ENCODE measurements at regions not wholly inside any gene's neighbourhood (a gene's known extent, or its start where the extent isn't known, plus 50 kb on each side); places are given as distances from the start of the nearest gene placed in this dataset.

DNA sequence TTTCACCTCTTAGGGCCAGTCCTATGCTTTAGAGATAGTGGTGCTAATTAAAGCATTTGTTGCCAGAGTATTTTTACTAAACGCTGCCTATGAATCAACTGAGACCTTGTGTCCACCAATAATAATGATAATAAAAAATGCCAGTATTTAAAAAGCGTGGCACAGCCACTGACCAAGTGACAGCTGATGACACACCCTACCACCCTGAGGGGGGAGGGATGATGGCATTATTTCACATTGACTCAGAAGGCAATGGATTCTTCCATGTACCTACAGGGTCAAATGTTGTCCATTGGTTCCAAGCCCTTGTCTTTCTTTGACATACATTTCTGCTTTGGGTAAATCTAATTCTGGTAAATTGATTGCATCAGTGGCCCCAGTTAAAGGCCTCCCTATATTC is 384.4 kb downstream of the DLEU7 start:
- peak overlapping the region; percentile 54 for H3K27ac Mint-ChIP-seq (ENCODE audit: low read depth, unreplicated experiment)
- H3K27me3 Mint-ChIP-seq (ENCODE audit: insufficient read depth, unreplicated experiment) = no peaks in the 10 kb centered on the region
- DNase-seq (ENCODE audit: unreplicated experiment) = no peak
- POLR2A ChIA-PET = no interaction called here
- no peaks in the 10 kb centered on the region for H3K9me3 Mint-ChIP-seq (ENCODE audit: unreplicated experiment)
- intact Hi-C loops (cut with micrococcal nuclease) = no loop called here
- TF ChIP-seq, protein P1, sequence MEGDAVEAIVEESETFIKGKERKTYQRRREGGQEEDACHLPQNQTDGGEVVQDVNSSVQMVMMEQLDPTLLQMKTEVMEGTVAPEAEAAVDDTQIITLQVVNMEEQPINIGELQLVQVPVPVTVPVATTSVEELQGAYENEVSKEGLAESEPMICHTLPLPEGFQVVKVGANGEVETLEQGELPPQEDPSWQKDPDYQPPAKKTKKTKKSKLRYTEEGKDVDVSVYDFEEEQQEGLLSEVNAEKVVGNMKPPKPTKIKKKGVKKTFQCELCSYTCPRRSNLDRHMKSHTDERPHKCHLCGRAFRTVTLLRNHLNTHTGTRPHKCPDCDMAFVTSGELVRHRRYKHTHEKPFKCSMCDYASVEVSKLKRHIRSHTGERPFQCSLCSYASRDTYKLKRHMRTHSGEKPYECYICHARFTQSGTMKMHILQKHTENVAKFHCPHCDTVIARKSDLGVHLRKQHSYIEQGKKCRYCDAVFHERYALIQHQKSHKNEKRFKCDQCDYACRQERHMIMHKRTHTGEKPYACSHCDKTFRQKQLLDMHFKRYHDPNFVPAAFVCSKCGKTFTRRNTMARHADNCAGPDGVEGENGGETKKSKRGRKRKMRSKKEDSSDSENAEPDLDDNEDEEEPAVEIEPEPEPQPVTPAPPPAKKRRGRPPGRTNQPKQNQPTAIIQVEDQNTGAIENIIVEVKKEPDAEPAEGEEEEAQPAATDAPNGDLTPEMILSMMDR (IDR thresholded peaks at IDR 0.05; ENCODE audit: unreplicated experiment) = no peak
- H3K4me3 Mint-ChIP-seq (ENCODE audit: unreplicated experiment) = no peak overlapping the region
- no peaks in the 10 kb centered on the region for H3K36me3 Mint-ChIP-seq (ENCODE audit: insufficient read depth, unreplicated experiment)
- no TSS peak for BruUV-seq (replicated peaks)
- CTCF ChIA-PET = no interaction called here
- H3K4me1 Mint-ChIP-seq (ENCODE audit: insufficient read depth, unreplicated experiment) = peaks cover 3% of the 10 kb centered on the region

DNA sequence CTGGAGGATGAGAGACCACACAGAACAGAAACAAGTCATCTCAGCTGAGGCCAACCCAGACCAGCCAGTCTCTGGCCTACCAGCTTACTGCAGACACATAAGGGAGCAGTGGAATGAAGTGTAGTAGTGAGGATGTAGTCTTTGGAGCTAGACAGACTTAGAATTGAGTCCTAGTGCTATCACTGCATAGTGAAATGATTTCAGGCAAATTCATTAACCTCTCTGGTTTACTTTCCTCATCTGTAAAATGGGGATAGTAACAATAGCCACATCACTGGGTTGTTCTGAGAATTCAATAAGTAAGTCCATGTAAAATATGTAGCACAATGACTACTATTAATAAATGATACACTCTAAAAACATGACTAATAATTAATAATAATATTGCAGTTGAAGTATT is 383.8 kb downstream of the DLEU7 start:
- H3K27ac Mint-ChIP-seq (ENCODE audit: low read depth, unreplicated experiment) = peak overlapping the region; percentile 54
- no peaks in the 10 kb centered on the region for H3K9me3 Mint-ChIP-seq (ENCODE audit: unreplicated experiment)
- no peaks in the 10 kb centered on the region for H3K27me3 Mint-ChIP-seq (ENCODE audit: insufficient read depth, unreplicated experiment)
- no peaks in the 10 kb centered on the region for H3K36me3 Mint-ChIP-seq (ENCODE audit: insufficient read depth, unreplicated experiment)
- H3K4me1 Mint-ChIP-seq (ENCODE audit: insufficient read depth, unreplicated experiment) = peaks cover 3% of the 10 kb centered on the region
- TF ChIP-seq, protein P1 (IDR thresholded peaks at IDR 0.05; ENCODE audit: unreplicated experiment) = no peak
- H3K4me3 Mint-ChIP-seq (ENCODE audit: unreplicated experiment) = no peak overlapping the region
- intact Hi-C loops (cut with micrococcal nuclease) = no loop called here
- ChIA-PET POLR2A (no interaction called here), CTCF (interaction anchor here (0.6 kb wide), 1 partner anchor 1279 kb away, joined by 4 read pairs; no protein-coding TSS in a partner anchor)
- BruUV-seq (replicated peaks) = no TSS peak
- DNase-seq (ENCODE audit: unreplicated experiment) = no peak

DNA sequence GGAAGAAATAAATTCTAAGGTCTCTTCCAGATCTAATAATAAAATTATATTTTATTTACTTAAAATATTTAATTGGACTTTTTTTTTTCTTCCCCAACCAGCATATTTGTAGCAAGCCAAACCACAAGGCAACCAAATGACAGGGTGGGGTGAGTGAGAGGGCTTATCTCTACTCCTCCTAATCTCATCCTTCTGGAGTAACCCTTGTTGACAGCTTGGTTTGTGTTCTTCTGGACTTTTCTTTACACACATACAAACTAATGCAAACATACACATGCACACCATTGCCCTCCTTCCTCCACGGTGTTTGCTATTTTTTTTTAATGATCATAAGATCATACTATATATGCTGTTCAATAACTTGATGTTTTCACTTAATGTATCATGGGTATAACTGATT is 383.1 kb downstream of the DLEU7 start:
- POLR2A ChIA-PET = interaction anchor here (1.5 kb wide), 1 partner anchor 378 kb away, joined by 3 read pairs; no protein-coding TSS in a partner anchor
- Mint-ChIP-seq H3K9me3 (ENCODE audit: unreplicated experiment) (no peaks in the 10 kb centered on the region), H3K27me3 (ENCODE audit: insufficient read depth, unreplicated experiment) (no peaks in the 10 kb centered on the region), H3K4me1 (ENCODE audit: insufficient read depth, unreplicated experiment) (peaks cover 3% of the 10 kb centered on the region), H3K36me3 (ENCODE audit: insufficient read depth, unreplicated experiment) (no peaks in the 10 kb centered on the region), H3K4me3 (ENCODE audit: unreplicated experiment) (no peak overlapping the region), H3K27ac (ENCODE audit: low read depth, unreplicated experiment) (no peak overlapping the region)
- DNase-seq (ENCODE audit: unreplicated experiment) = no peak
- CTCF ChIA-PET = interaction anchor here (0.6 to 0.7 kb wide), 2 partner anchors 166 to 323 kb away, joined by 3 read pairs; no protein-coding TSS in a partner anchor
- TF ChIP-seq, protein P1 (IDR thresholded peaks at IDR 0.05; ENCODE audit: unreplicated experiment) = no peak
- BruUV-seq (replicated peaks) = no TSS peak
- intact Hi-C loops (cut with micrococcal nuclease) = no loop called here

DNA sequence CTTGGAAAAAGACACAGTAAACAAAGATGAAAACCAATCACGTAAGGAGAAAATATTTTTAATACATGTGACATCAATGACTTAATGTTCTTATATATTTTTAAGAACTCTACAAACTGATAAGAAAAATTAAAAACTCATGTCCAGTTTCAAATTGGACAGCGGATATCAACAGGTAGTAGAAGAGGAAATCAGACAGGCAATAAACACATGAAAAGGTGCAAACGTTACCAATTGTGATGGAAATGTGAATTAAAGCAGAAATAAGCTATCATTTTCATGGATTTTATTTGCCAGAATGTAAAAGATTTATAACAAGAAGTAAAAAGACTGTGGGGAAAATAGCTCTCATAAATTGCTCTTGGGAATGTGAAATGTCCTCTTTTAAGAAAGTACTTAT is 382.3 kb downstream of the DLEU7 start:
- intact Hi-C loops (cut with micrococcal nuclease) = no loop called here
- POLR2A ChIA-PET = interaction anchor here (1.1 to 1.5 kb wide), 2 partner anchors 16 to 379 kb away, joined by 3 read pairs; no protein-coding TSS in a partner anchor
- DNase-seq (ENCODE audit: unreplicated experiment) = no peak
- no TSS peak for BruUV-seq (replicated peaks)
- H3K27me3 Mint-ChIP-seq (ENCODE audit: insufficient read depth, unreplicated experiment) = no peaks in the 10 kb centered on the region
- H3K36me3 Mint-ChIP-seq (ENCODE audit: insufficient read depth, unreplicated experiment) = no peaks in the 10 kb centered on the region
- TF ChIP-seq, protein P1 (IDR thresholded peaks at IDR 0.05; ENCODE audit: unreplicated experiment) = no peak
- H3K4me3 Mint-ChIP-seq (ENCODE audit: unreplicated experiment) = no peak overlapping the region
- H3K4me1 Mint-ChIP-seq (ENCODE audit: insufficient read depth, unreplicated experiment) = peaks cover 3% of the 10 kb centered on the region
- no peaks in the 10 kb centered on the region for H3K9me3 Mint-ChIP-seq (ENCODE audit: unreplicated experiment)
- H3K27ac Mint-ChIP-seq (ENCODE audit: low read depth, unreplicated experiment) = no peak overlapping the region
- CTCF ChIA-PET = no interaction called here
